ENCODE measurements at regions not wholly inside any gene's neighbourhood (a gene's known extent, or its start where the extent isn't known, plus 50 kb on each side); places are given as distances from the start of the nearest gene placed in this dataset.

- in situ Hi-C loops (cut with HindIII; ENCODE audit: low sequenced_read_pairs): no loop called here
Observed at GRCh38 chr5:174189654-174190541, 144.4 kb downstream of the NSG2 start.

- in situ Hi-C loops (cut with HindIII; ENCODE audit: low sequenced_read_pairs): no loop called here
Observed at GRCh38 chr5:174191076-174191475, 145.6 kb downstream of the NSG2 start.

GRCh38 chr5:174191850-174192655 lies 146.5 kb downstream of the NSG2 start:
- in situ Hi-C loops (cut with HindIII; ENCODE audit: low sequenced_read_pairs): no loop called here

GRCh38 chr5:174192901-174193300 lies 147.4 kb downstream of the NSG2 start:
- in situ Hi-C loops (cut with HindIII; ENCODE audit: low sequenced_read_pairs): no loop called here

GRCh38 chr5:174195517-174195916 lies 150.0 kb downstream of the NSG2 start:
- in situ Hi-C loops (cut with HindIII; ENCODE audit: low sequenced_read_pairs): no loop called here

- in situ Hi-C loops (cut with HindIII; ENCODE audit: low sequenced_read_pairs): no loop called here
Observed at GRCh38 chr5:174197929-174198328, 152.4 kb downstream of the NSG2 start.

GRCh38 chr5:174198541-174198940 lies 153.0 kb downstream of the NSG2 start:
- in situ Hi-C loops (cut with HindIII; ENCODE audit: low sequenced_read_pairs): no loop called here

- in situ Hi-C loops (cut with HindIII; ENCODE audit: low sequenced_read_pairs): no loop called here
Observed at GRCh38 chr5:174202996-174203395, 157.5 kb downstream of the NSG2 start.

- in situ Hi-C loops (cut with HindIII; ENCODE audit: low sequenced_read_pairs): no loop called here
Observed at GRCh38 chr5:174204535-174205313, 159.2 kb downstream of the NSG2 start.

- in situ Hi-C loops (cut with HindIII; ENCODE audit: low sequenced_read_pairs): no loop called here
Observed at GRCh38 chr5:174205939-174206338, 160.4 kb downstream of the NSG2 start.

GRCh38 chr5:174210596-174211276 lies 165.2 kb downstream of the NSG2 start:
- in situ Hi-C loops (cut with HindIII; ENCODE audit: low sequenced_read_pairs): no loop called here

GRCh38 chr5:174211277-174211626 lies 165.7 kb downstream of the NSG2 start:
- in situ Hi-C loops (cut with HindIII; ENCODE audit: low sequenced_read_pairs): no loop called here

- in situ Hi-C loops (cut with HindIII; ENCODE audit: low sequenced_read_pairs): no loop called here
Observed at GRCh38 chr5:174217527-174217926, 172.0 kb downstream of the NSG2 start.

GRCh38 chr5:174218162-174218561 lies 172.7 kb downstream of the NSG2 start:
- in situ Hi-C loops (cut with HindIII; ENCODE audit: low sequenced_read_pairs): no loop called here

- in situ Hi-C loops (cut with HindIII; ENCODE audit: low sequenced_read_pairs): no loop called here
Observed at GRCh38 chr5:174220417-174220816, 174.9 kb downstream of the NSG2 start.

- in situ Hi-C loops (cut with HindIII; ENCODE audit: low sequenced_read_pairs): no loop called here
Observed at GRCh38 chr5:174221436-174221835, 175.9 kb downstream of the NSG2 start.

- in situ Hi-C loops (cut with HindIII; ENCODE audit: low sequenced_read_pairs): no loop called here
Observed at GRCh38 chr5:174221946-174222345, 176.4 kb downstream of the NSG2 start.

- in situ Hi-C loops (cut with HindIII; ENCODE audit: low sequenced_read_pairs): no loop called here
Observed at GRCh38 chr5:174222891-174223290, 177.4 kb downstream of the NSG2 start.

- in situ Hi-C loops (cut with HindIII; ENCODE audit: low sequenced_read_pairs): no loop called here
Observed at GRCh38 chr5:174223355-174223754, 177.8 kb downstream of the NSG2 start.

- in situ Hi-C loops (cut with HindIII; ENCODE audit: low sequenced_read_pairs): no loop called here
Observed at GRCh38 chr5:174229068-174229467, 183.6 kb downstream of the NSG2 start.
